ENCODE measurements at regions not wholly inside any gene's neighbourhood (a gene's known extent, or its start where the extent isn't known, plus 50 kb on each side); places are given as distances from the start of the nearest gene placed in this dataset.

DNA sequence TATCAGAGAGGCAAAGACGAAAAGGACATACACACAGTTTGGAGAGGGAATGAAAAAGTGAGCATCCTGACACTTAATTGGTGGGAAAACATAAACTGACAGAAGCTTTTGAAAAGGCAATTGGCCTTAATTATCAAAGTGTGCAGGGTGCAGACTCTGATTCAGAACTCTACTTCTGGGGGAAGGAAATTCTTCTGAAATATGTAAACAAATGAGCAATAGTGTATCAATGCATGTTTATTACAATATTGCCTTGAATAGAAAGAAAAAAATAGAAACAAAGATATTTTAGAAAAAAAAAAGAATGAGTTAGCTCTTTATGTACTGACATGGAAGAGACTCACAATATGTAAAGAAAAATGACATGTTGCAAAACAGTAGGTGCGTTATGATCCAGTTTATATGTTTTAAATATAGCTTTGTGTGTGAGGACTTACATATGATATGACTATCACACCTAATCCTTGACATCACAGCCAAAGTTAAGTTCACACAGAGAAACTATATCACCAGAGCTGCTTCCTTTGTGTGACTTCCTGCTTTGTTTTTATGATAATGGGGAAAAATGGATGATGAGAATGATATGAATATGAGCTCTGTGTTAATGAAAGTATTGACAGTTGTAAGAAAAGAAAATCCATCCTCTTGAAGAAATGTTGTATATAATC is 182.4 kb downstream of the KCTD12 start:
- no peak for TF ChIP-seq GATA2 (IDR thresholded peaks at IDR 0.05; ENCODE audit: insufficient read depth, insufficient read length, low read depth, low read length)
- TF ChIP-seq MYC (IDR thresholded peaks at IDR 0.05; ENCODE audit: low read depth, low read length), result no peak
- TF ChIP-seq JUN (IDR thresholded peaks at IDR 0.05; ENCODE audit: borderline replicate concordance, insufficient read depth, insufficient read length, low read depth), result no peak
- peak; percentile 12 for TF ChIP-seq FOS (IDR thresholded peaks at IDR 0.05; ENCODE audit: borderline replicate concordance, insufficient read depth, low read length)
- TF ChIP-seq POLR2AphosphoS5 (IDR thresholded peaks at IDR 0.05; ENCODE audit: insufficient read depth, low read depth, low read length), result no peak
- TF ChIP-seq, protein P1, sequence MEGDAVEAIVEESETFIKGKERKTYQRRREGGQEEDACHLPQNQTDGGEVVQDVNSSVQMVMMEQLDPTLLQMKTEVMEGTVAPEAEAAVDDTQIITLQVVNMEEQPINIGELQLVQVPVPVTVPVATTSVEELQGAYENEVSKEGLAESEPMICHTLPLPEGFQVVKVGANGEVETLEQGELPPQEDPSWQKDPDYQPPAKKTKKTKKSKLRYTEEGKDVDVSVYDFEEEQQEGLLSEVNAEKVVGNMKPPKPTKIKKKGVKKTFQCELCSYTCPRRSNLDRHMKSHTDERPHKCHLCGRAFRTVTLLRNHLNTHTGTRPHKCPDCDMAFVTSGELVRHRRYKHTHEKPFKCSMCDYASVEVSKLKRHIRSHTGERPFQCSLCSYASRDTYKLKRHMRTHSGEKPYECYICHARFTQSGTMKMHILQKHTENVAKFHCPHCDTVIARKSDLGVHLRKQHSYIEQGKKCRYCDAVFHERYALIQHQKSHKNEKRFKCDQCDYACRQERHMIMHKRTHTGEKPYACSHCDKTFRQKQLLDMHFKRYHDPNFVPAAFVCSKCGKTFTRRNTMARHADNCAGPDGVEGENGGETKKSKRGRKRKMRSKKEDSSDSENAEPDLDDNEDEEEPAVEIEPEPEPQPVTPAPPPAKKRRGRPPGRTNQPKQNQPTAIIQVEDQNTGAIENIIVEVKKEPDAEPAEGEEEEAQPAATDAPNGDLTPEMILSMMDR (IDR thresholded peaks at IDR 0.05; ENCODE audit: extremely low read depth in 1 of 2, insufficient read depth in 1 of 2, low read depth in 1 of 2, low read length in 2 of 2), result no peak
- TF ChIP-seq POLR2A (IDR thresholded peaks at IDR 0.05; ENCODE audit: low read depth, low read length), result no peak
- TF ChIP-seq, protein P2, sequence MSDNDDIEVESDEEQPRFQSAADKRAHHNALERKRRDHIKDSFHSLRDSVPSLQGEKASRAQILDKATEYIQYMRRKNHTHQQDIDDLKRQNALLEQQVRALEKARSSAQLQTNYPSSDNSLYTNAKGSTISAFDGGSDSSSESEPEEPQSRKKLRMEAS (IDR thresholded peaks at IDR 0.05; ENCODE audit: insufficient read depth, insufficient read length), result no peak
- TF ChIP-seq EZH2 (IDR thresholded peaks at IDR 0.05; ENCODE audit: borderline replicate concordance, low read depth, low read length, severe bottlenecking), result no peak
- H3K9me1 ChIP-seq (replicated peaks; ENCODE audit: control insufficient read depth, extremely low read depth, insufficient read depth, low read length), result no peaks in the 10 kb centered on the region
- H2AFZ ChIP-seq (ENCODE audit: low read depth, low read length), result peak overlapping the region; percentile 44
- no peak overlapping the region for H3K4me3 ChIP-seq (replicated peaks in 1 of 3; ENCODE audit: insufficient read depth in 1 of 3, low read depth in 1 of 3, low read length in 3 of 3)
- H3K36me3 ChIP-seq (ENCODE audit: control insufficient read depth in 2 of 2, extremely low read depth in 1 of 2, insufficient read depth in 2 of 2, low read length in 2 of 2), result no peaks in the 10 kb centered on the region
- no peaks in the 10 kb centered on the region for H4K20me1 ChIP-seq (replicated peaks; ENCODE audit: control insufficient read depth, extremely low read depth, insufficient read depth, low read length)
- intact Hi-C loops (cut with micrococcal nuclease) (no loop called here), dilution Hi-C loops (cut with MboI; ENCODE audit: extremely low pct_ligation_motif_present, low sequenced_read_pairs) (no loop called here)
- H3K4me2 ChIP-seq (ENCODE audit: insufficient read depth, low read length), result peak overlapping the region; percentile 59
- H3K9ac ChIP-seq (replicated peaks; ENCODE audit: extremely low read depth, insufficient read depth, low read length), result no peak overlapping the region
- DNase-seq (ENCODE audit: low read depth, low spot score) (peak; percentile 51), FAIRE-seq (peak; percentile 56)
- H3K27ac ChIP-seq (ENCODE audit: insufficient read depth, low read depth, low read length), result peak overlapping the region; percentile 5
- no TSS peak for BruUV-seq (replicated peaks)
- H3K27me3 ChIP-seq (ENCODE audit: control insufficient read depth in 2 of 2, insufficient read depth in 2 of 2, low read length in 2 of 2), result no peaks in the 10 kb centered on the region
- ChIA-PET CTCF (interaction anchor here (0.7 to 2.0 kb wide), 10 partner anchors 9 to 200 kb away, joined by 3 to 11 read pairs (median 4); partner anchors contain the start of gene KCTD12), POLR2A (no interaction called here)
- H3K4me1 ChIP-seq (ENCODE audit: control insufficient read depth, extremely low read depth, insufficient read depth, low read length), result peaks cover 23% of the 10 kb centered on the region
- no peaks in the 10 kb centered on the region for H3K9me3 ChIP-seq (replicated peaks; ENCODE audit: control insufficient read depth, insufficient read depth, low read length)
- H3K79me2 ChIP-seq (ENCODE audit: control insufficient read depth, insufficient read depth, low read length), result no peaks in the 10 kb centered on the region

Measured in endothelial cell of umbilical vein (primary cell).